GM12873 (cell line): ENCODE measurements at regions not wholly inside any gene's neighbourhood (a gene's known extent, or its start where the extent isn't known, plus 50 kb on each side); places are given as distances from the start of the nearest gene placed in this dataset.

ENCODE experiments used
- CTCF ChIP-seq: IDR thresholded peaks from 2 replicates; pipeline ENCODE4 v1.5.1; 2012; ENCODE audit warnings: low read depth, mild to moderate bottlenecking, moderate library complexity, low read length, control low read depth; ENCODE audit not compliant: insufficient read depth; ENCODE audit errors: missing control alignments

- TF ChIP-seq CTCF, result no peak
These were observed 494.0 kb downstream of the KCNT2 start for GRCh38 chr1:196114193-196114592.

GRCh38 chr1:196105901-196106300, 502.3 kb downstream of the KCNT2 start:
- TF ChIP-seq CTCF, result no peak

GRCh38 chr1:196102826-196103225, 505.4 kb downstream of the KCNT2 start:
- no peak for TF ChIP-seq CTCF

GRCh38 chr1:196098000-196098399, 510.2 kb downstream of the KCNT2 start:
- TF ChIP-seq CTCF, result no peak

- no peak for TF ChIP-seq CTCF
These were observed 513.4 kb downstream of the KCNT2 start for GRCh38 chr1:196094821-196095220.

- no peak for TF ChIP-seq CTCF
These were observed 516.7 kb downstream of the KCNT2 start for GRCh38 chr1:196091397-196092135.

- no peak for TF ChIP-seq CTCF
These were observed 518.0 kb downstream of the KCNT2 start for GRCh38 chr1:196090226-196090625.

- no peak for TF ChIP-seq CTCF
These were observed 519.7 kb downstream of the KCNT2 start for GRCh38 chr1:196088541-196088940.
